ENCODE measurements at regions not wholly inside any gene's neighbourhood (a gene's known extent, or its start where the extent isn't known, plus 50 kb on each side); places are given as distances from the start of the nearest gene placed in this dataset.

DNA sequence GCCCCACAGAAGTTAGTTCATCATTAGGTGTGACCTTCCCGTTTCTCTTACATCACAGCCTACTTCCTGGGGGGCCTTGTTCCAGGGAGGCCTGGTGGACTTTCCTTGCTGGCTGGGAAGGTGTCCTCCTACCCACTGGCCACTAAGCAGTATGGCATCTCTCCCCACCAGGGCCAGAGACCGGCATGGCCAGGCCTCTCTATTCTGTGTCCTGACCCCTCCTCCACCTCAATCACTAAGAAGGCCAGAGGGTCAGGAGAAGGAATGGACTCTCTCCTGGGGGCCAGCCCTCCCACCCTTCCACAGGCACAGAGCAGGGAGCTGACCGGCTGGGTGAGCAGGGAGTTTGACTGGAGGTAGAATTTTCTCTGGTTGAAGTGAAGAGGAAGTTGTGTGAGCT, 81.9 kb downstream of the PJA1 start:
- DNase-seq = no peak

DNA sequence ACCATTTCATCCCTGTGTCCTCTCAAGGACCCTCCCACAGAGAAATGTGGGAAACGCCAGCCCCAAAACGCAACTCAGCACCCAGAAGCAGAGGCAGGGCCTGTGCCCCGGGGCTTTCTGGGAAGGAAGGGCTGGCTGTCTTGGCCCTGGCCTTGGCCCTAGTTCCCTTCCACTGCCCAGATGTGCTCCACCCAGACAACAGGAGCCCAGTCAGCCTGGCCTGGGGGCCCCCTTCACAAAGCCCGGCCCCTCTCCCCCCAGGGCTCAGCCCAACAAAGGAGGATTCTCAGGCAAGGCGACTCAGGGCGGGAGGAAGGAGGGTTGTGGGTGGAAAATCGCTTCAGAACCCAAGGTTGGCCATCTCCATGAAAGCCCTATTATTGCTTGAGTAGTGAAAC, 82.5 kb downstream of the PJA1 start:
- no peak for DNase-seq

DNA sequence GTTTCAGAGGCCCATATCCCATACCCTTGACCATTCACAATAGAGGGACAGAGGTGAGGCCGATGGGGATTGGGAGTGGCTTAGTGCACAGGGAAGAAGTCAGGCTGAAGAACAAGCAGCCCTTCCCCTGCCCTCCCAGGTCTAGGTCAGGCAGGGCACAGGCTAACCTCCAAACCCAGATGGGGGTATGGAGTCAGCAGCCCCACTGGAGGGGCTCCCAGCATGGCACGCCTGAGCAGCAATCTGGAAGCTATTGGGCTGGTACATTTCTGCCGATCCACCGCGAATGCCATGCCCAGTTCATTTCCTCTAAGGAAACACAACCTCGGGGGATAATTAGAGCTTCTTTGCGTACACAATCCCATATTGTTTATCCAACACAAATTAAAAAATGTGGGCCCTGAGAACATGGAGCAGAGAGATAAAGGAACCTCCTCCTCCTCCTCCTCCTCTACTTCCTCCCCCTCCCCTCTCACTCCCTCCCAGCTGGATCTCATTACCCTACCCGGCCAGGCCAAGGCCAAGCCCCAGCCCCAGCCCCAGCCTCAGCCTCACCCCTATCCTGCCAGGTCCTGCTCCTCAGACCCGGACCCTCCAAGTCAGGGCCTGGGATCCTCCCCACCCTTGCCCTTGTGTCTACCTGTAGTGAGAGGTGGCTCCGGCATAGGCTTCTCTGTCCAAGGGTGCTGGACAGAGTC, 83.0 kb downstream of the PJA1 start:
- DNase-seq = no peak

DNA sequence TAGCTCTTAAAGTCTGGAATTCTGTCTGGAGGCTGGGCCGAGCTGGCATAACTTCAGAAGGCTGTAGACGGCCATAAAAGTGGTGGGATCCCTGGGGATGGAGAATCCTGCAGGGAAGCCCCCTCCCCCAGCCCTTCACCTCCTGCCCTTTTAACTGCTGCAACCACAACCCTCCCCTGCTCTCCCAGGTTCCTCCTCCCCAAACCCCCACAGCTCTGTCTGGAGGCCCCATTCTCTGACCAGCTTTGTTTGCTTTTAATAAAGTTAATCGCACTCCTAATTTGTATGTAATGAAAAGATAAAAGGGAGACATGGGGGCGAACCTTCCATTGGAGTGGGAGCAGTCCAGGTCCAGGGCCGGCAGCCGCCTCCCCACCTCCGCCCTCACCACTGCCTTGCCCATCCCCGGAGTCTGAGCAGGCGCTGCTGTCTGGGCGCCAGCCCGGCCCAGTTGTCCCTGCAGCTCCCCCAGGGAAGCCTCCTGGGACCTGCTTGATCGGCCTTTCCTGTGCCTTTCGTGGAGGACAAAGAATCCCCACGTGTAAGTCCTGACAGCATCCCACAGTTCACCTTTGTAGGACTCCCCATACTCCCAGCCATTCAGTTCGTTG, 84.3 kb downstream of the PJA1 start:
- DNase-seq = no peak

DNA sequence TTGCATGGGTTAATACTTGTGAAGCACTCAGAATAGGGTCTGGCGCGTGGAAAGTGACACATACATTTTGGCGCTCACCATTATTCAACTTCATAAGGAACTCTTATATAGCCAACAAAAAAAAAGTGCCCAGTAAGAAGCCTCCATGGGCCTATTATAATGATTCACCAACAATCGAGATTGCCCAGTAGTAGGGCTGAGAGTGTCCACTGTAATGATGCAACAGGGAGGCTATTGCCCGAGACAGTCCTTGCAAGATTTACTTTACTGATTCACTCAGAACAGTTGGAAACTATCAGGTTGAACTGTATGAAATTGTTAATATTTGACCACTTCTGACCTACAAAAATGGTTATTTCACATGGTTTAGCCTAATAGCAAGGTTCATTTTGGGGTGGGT, 86.0 kb downstream of the PJA1 start:
- DNase-seq = no peak

DNA sequence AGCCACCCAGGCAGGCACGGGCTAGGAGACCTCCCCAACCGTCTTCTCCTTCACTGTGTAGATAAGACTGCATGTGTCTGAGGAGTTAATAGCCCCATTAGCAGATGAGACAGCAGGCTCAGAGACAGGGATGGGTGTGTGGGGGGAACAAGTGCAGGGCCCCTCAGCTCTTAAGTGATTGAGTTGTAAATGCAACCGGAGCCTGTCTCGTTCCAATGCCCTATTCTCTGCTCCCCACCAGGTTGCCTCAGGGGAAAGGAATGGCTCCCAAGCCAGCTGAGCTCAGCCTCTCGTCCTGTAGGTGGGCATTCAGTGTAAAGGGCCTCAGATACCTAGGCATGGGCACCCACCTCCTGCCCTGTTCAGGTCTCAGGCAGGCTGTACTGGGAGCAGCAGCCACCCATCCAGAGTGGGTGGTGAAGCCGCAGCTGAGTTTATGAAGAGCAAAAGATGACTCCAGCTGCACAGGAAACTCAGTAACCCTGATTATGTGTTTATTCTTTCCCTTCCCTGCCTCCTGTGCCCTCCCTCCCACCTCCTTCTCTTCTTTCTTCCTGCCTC, 87.3 kb downstream of the PJA1 start:
- no peak for DNase-seq

DNA sequence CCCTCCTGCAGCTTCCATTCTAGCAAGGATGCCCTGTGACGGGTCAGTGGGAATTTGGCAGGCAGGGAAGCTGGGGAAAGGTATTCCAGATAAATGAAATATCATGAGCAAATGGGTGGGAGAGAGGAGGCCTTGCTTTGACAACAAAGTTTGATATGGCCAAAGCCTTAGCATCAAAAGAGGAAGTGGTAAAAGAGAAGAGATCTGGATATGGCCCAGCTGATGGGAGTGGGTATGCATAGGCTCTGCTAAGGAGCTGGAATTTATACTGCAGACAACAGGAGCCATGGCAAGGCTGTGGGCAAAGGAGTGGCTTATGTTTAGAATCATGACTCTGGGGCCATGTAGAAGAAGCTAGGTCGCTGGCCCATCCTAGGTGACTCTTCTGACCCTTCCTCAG, 89.2 kb downstream of the PJA1 start:
- DNase-seq = no peak

DNA sequence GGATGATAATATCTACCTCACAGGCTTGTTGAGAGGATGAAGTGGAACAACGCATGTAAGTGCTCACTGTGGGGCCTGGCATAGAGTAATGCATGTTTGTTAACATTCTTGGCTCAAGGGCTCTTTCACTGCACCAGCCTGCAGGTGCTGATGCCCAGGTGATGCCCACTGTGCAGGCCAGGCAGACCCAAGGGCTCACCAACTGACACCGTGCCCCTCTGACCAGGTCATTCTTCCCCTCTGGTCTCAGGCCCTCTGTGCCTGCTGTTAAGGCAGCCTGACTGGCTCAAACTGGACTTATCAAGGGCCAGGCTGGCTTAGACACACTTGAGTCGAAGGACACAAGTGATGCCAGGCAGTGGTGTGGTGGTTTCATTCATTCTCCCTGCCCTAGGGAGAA, 90.5 kb downstream of the PJA1 start:
- no peak for DNase-seq

DNA sequence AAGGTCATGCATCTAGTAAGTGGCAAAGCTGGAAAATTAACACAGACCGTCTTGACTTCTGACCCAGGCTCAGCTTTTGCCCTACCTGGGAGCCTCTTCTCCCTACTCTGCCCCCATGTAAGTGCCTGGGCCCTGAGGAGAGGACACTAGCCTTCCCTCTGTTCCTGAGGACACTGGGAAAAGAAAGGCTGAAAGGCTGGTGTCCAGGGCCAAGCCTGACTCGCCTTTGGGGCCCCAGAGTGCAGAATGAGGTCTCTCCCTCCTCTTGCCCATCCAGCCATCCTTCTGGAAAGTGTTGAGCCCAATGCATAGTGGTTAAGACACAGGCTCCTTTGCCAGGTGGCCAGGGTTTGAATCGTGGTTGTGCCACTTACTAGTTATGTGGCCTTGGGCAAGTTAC, 91.5 kb downstream of the PJA1 start:
- DNase-seq = no peak

DNA sequence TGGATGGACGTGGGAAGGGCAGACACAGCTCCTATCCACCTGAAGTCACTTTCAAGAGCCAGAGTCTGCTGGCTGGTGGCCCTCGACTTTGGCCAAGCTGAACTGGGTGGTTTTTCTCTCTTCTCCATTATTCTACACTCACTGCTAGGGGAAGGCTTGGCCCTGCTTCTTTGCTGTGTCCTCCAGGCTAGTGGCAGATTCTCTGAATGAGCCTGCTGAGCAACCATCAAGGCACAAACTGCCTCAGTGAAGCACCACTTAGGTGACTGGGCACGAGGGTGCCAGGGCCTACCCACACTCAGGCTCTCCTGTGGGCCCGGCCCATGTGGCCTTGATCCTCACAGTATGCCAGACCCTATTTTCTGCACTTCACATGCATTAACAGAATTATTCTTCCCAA, 92.0 kb downstream of the PJA1 start:
- no peak for DNase-seq

DNA sequence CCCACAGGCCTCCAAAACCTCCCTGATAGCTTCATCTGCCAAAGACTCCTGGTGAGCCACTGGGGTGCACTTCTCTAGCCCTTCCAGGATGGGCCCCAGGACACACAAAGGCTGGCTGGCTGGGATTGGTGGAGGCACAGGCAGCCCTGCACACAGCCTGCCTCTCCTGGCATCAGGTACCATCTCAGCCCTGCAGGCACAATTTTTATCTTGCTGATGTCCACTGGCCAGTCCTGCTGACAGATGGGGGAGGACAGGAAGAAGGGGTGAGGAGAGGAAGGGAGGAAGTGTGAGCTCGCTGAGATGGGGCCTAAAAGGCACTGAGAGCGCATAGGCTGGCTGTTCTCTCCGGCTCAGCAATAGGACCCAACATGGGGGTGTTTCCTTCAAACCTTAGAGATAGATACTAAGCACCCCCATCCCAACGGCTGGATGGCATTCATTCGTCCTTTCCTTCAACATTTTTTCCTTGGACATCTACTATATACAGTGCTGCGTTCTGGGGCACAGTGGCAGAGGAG, 92.7 kb downstream of the PJA1 start:
- no peak for DNase-seq

DNA sequence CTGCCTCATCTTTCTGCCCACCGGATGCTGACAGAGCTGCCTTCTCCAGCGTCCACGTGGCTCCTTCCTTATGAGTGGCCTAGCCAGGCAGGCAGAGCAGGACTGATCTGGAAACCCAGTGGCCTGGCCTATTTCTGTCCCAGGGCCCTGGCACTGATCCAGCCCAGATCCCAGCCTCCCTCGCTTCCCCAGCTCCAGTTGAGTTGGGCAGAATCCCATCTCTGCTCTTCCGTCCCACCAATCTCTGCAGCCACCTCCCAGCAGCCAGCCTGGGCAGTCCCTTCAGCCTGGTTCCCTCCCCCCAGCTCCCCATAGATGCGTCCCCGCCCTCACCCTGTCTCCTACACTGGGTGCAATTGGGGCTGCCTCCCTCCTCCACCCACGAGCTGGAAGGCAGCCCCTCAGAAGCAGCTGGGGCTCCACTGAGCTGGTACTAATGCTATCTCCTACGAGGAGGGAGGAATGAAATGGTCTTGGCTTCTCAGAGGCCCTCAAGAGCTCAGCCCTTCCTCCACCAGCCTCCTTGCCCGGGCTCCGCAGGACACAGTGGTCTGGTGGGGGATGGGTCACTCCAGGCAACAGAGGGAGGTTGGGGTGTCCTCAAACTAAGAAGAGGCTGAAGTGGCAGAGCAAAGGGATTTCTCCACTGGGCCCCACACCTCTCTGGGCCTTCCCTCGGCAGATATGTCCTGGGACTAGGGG, 94.2 kb downstream of the PJA1 start:
- DNase-seq = no peak

DNA sequence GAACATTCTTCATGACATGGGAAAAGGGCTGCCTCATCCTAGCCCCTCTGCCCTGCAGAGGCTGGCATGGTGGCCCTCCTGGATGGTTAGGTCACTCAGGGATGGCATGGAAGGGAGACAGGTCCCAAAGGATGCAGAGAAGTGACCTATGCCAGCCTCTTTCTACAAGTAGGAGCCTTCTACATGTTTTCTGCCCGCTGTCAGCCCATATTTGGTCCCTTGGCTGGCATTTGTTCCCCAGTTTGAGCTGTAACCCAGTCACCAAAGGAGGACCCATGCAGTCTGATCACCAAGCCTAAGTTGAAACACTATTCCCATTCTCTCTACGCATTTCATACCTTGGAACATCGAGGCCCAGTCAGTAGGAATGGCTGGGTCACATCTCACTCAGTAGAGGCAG, 95.4 kb downstream of the PJA1 start:
- no peak for DNase-seq

DNA sequence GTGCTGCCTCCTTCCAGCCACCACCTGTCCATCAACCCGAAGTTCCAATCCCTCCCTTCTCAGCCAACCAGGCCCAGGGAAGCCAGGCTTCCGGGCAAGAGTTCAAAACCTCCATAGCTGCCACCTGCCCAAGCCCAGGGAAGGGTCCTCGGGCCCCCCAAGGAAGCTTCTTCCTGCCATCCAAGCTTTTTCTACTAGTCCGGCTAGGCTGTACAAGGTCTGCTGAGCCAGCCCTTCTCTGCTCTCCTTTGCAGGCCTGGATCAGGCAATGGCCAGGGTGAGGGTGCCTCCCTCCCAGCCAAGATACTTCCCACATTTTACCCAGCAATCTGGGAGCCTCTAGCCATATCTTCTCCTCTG, 96.2 kb downstream of the PJA1 start:
- no peak for DNase-seq

DNA sequence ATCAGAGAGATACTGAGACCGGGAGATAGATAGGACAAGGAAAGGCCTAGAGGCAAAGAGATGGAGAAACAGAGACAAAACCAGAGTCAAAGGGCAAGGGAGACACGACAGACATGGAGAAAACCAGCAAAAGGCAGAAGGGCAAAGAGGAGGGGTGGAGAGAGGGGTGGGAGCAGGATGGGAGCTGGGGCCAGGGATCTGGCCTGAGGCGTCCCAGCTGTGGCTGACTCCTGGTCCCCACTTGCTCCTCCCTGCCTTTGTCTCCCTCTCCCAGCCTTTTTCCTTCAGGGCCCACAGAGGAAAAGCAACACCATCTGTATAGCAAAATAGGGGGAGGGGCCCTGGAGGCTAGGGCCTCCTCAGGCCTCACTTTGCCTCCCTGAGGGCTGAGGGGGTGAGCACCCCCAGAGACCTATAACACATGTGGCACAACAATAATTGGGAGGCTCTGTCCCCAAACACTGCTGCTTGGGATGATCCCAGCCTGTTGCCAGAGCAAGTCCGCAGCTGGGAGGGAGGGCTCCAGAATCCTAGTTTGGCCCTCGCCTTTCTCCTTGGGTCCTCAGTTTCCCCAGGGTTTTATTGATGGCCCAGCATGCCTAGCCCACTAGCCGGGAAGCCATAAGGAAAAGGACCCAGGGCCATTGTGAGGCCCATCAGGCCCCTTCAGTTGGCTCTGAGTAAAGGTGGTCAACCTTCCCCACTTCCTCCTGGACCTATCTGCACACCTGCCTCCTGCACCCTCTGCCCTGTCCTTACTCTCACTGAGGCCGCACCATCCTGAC, 96.8 kb downstream of the PJA1 start:
- no peak for DNase-seq

DNA sequence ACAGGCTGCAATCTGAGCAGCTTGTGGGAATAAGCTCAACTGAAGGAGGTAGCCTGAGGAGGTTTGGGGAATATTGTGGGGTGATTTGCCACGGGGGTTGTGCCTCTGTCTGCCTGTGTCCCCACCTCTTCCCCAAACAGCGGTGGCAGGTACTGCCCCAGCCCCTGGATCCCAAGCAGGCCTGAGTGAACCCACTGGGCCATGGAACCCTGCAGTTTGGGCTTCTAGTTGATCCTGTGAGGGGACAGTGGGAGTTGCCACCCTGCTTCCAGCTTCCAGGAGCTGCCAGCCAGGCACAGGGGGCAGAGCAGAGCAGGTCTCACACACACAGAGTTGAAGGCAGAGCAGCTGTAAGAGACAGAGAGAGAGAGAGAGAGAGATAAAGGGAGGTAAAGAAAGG, 97.4 kb downstream of the PJA1 start:
- DNase-seq = no peak

DNA sequence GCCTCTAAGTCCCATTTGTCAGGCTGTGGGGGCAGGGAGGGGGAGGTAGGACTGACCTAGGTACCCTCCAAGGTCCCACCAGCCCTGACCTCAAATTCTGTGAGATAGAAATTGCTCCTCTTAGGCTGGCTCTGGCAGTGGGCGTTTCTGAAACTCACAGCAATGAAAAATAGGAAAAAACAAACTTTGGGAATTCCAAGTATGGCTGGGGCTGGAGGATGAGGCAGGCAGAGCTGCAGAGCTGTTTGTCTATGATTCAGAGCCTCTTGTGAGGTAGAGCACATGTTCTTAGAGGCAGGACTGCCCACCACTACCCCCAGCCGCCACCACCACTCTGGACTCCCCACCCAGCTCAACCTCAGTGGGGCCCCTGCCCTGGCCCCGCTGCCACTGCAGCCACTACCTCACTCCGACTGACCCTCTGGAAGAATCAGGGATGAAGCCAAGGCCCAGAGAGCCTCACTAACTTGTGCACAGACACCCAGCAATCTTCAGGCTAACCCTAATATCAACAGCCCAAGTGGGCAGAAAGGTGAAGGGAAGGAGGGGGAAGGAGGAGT, 98.2 kb downstream of the PJA1 start:
- no peak for DNase-seq

DNA sequence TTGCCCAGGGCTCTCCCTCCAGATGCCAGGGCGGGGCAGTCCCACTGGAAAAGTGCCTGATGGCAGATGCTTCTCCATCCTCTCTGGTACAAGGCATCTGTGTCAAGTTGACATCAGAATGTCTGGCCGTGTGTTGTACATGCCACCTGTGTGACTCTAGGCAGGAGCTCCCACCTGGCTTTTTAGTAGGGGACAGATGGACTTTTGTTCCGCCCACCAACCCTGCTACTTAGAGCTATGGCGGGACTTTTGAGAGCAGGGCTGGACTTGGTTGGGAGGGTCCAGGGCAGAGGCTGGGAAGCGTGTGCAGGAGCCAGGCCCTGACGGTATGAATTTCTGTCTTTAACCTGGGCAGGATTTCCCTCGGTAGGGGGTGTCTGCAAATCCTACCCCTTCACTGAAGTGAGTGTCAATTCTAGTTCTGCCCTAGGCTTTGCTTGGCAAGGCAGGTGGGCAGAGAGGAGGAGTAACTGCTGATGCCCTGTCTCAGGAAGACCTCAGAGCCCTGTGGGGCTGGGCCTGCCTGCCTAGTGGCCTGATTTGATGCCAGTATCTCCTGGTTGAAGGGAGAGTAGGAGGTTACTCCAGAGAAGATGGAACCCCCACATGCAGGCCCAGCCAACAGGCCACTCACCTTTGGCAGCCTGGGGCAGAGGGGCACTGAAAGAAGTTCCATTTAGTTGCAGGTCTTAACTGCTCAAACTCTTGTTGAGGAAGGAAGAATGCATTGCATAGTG, 99.1 kb downstream of the PJA1 start:
- no peak for DNase-seq

DNA sequence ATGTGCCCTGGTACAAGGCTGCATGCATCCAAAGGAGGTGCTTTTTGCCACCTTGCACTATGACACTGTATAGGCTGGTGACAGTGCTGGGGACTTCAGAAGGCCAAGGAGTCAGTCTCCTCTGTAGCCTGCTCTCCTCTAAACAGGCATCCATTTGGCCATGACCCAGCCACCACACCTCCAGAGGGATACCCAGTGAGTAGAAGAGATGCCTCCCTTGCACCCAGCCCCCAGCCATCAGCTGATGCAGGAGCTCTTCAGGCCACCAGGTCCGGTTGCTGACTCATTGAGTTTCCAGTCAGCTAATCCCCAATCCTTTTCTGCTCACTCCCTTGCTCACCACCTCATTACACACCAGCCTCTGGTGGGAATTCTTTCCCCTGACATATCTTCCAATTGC, 99.8 kb downstream of the PJA1 start:
- DNase-seq = no peak

DNA sequence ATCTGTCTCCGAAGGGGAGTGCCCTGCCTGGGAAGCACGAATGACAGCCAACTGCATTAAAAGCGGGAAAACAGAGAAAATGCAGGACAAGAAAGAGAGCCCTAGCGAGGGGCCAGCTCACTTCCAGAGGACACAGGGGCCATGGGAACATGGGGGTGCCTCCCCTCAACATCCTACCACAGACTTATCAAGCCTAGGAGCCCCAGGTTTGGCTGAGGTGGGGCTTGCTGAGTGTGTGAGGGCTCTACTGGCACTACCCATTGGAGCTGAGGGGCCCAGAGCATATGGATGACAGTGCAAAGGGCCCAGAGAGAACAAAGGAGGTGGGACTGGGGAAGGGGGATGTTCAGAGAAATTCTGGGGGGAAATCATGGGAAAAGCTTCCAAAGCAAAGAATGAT, 101.8 kb downstream of the PJA1 start:
- DNase-seq = no peak

DNA sequence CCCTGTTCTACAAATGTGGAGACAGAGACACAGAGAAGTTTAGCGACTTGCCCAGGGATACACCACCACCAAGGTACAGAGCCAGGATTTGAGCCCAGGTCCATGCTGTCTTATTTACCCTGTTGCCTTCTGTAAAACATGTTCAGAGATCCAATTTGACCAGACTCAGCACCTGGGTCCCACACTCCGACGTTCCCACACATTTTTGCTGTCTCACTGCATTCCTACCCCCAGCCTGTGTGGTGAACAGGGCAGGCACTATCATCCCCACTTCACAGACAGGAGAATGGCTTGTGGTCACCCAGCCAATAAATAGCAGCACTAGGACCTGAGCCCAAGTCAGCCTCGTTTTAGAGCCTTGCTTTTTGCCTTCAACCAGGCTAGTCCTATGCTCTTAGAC, 102.8 kb downstream of the PJA1 start:
- DNase-seq = no peak

Measured in midbrain (tissue), 1 donor.